IMR-90 (cell line): ENCODE measurements at regions not wholly inside any gene's neighbourhood (a gene's known extent, or its start where the extent isn't known, plus 50 kb on each side); places are given as distances from the start of the nearest gene placed in this dataset.

Experiments used
- BHLHE40 ChIP-seq: fragments of 150-350 bp; IDR thresholded peaks from 2 replicates; pipeline ENCODE4 v1.6.1; 2016; ENCODE audit warnings: mild to moderate bottlenecking, low read depth, low read length
- CEBPB ChIP-seq: IDR thresholded peaks from 2 replicates; pipeline ENCODE4 v1.6.1; 2012; ENCODE audit warnings: low read depth, low read length, improper control_type of control experiment
- CHD1 ChIP-seq: IDR thresholded peaks from 2 replicates; pipeline ENCODE4 v1.6.1; 2012; ENCODE audit warnings: low read depth, low read length, improper control_type of control experiment
- CTCF ChIP-seq: conservative IDR thresholded peaks from 2 replicates; pipeline ENCODE4 v1.5.1; 2012; ENCODE audit warnings: mild to moderate bottlenecking, low read depth, low read length, improper control_type of control experiment
- FOS ChIP-seq: fragments of 150-350 bp; IDR thresholded peaks from 2 replicates; pipeline ENCODE4 v1.6.1; 2016; ENCODE audit warnings: low read depth, low read length
- MAFK ChIP-seq: IDR thresholded peaks from 2 replicates; pipeline ENCODE4 v1.6.1; 2012; ENCODE audit warnings: low read depth, low read length, improper control_type of control experiment
- MAZ ChIP-seq: IDR thresholded peaks from 2 replicates; pipeline ENCODE4 v1.6.1; 2012; ENCODE audit warnings: low read depth, mild to moderate bottlenecking, low read length, improper control_type of control experiment, moderate library complexity, borderline replicate concordance
- POLR2A ChIP-seq: IDR thresholded peaks from 2 replicates; pipeline ENCODE4 v1.6.1; 2012; ENCODE audit warnings: mild to moderate bottlenecking, low read depth, low read length
- RAD21 ChIP-seq: IDR thresholded peaks from 2 replicates; pipeline ENCODE4 v1.6.1; 2012; ENCODE audit warnings: low read length, improper control_type of control experiment
- RCOR1 ChIP-seq: IDR thresholded peaks from 2 replicates; pipeline ENCODE4 v1.6.1; 2012; ENCODE audit warnings: mild to moderate bottlenecking, low read length, improper control_type of control experiment; ENCODE audit not compliant: insufficient replicate concordance
- SMC3 ChIP-seq: fragments of 150-350 bp; IDR thresholded peaks from 2 replicates; pipeline ENCODE4 v1.6.1; 2016; ENCODE audit warnings: low read depth, mild to moderate bottlenecking, antibody characterized with exemption, low read length, moderate library complexity
- USF2 ChIP-seq: fragments of 150-350 bp; IDR thresholded peaks from 2 replicates; pipeline ENCODE4 v1.6.1; 2017; ENCODE audit warnings: mild to moderate bottlenecking, antibody characterized with exemption, low read length, low read depth

- TF ChIP-seq CTCF: no peak
- TF ChIP-seq POLR2A: no peak
- TF ChIP-seq CEBPB: no peak
- TF ChIP-seq USF2: no peak
- no peak for TF ChIP-seq FOS
- no peak for TF ChIP-seq RAD21
- TF ChIP-seq CHD1: no peak
- TF ChIP-seq MAFK: no peak
- TF ChIP-seq MAZ: no peak
- TF ChIP-seq BHLHE40: no peak
- no peak for TF ChIP-seq RCOR1
- no peak for TF ChIP-seq SMC3
Measured at GRCh38 chr15:96011136-96011535, 319.4 kb upstream of the NR2F2 start.
